ENCODE measurements at regions not wholly inside any gene's neighbourhood (a gene's known extent, or its start where the extent isn't known, plus 50 kb on each side); places are given as distances from the start of the nearest gene placed in this dataset.

DNA sequence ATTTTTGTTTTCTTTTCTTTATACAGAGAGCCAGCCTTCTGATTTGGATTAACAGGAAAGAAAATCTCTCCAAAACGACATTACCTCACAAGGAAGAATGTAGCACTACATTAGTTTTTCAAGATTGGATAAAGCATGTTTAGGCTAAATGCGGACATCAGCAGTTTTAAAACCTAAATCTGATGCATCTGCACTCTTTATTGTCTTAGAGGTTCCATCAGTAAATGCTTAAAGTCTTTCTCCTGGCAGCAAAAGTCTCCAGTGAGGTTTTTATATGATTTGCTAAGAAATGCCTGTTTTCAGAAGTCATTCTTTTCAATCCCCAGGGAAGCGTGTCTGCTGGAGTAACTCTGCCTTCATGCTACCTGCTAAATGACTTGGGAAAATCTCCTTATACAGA, 912.9 kb upstream of the INTU start:
- TF ChIP-seq, protein P1, sequence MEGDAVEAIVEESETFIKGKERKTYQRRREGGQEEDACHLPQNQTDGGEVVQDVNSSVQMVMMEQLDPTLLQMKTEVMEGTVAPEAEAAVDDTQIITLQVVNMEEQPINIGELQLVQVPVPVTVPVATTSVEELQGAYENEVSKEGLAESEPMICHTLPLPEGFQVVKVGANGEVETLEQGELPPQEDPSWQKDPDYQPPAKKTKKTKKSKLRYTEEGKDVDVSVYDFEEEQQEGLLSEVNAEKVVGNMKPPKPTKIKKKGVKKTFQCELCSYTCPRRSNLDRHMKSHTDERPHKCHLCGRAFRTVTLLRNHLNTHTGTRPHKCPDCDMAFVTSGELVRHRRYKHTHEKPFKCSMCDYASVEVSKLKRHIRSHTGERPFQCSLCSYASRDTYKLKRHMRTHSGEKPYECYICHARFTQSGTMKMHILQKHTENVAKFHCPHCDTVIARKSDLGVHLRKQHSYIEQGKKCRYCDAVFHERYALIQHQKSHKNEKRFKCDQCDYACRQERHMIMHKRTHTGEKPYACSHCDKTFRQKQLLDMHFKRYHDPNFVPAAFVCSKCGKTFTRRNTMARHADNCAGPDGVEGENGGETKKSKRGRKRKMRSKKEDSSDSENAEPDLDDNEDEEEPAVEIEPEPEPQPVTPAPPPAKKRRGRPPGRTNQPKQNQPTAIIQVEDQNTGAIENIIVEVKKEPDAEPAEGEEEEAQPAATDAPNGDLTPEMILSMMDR (IDR thresholded peaks at IDR 0.05), result no peak
- TF ChIP-seq POLR2A (IDR thresholded peaks at IDR 0.05), result no peak
